ENCODE measurements at regions not wholly inside any gene's neighbourhood (a gene's known extent, or its start where the extent isn't known, plus 50 kb on each side); places are given as distances from the start of the nearest gene placed in this dataset.

DNA sequence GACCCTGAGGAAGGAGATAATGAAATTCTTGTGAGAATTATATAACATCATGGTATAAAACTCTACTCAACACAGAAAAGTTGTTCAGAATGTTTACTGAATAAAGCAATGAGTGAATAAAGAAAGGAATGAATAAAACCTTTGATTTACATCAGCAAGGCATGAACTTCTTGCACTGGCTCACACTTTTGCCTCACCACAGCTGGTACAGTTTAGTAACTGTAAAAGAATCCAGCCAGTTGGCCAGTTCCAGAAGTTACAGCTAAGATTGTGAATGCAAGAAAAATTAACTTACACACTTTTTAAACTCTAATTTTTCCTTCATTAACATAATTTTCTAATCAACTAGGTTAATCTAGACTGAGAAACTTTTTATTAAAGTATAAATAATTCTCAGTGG lies 490.9 kb downstream of the NFIB start:
- Mint-ChIP-seq H3K27me3 (ENCODE audit: unreplicated experiment) (no peaks in the 10 kb centered on the region), H3K4me1 (ENCODE audit: unreplicated experiment) (no peaks in the 10 kb centered on the region), H3K36me3 (ENCODE audit: low read depth, unreplicated experiment) (no peaks in the 10 kb centered on the region), H3K27ac (ENCODE audit: unreplicated experiment) (no peak overlapping the region), H3K9me3 (ENCODE audit: unreplicated experiment) (no peaks in the 10 kb centered on the region), H3K4me3 (ENCODE audit: unreplicated experiment) (no peak overlapping the region)
- no peak for DNase-seq (ENCODE audit: low spot score)
- TF ChIP-seq, protein P1, sequence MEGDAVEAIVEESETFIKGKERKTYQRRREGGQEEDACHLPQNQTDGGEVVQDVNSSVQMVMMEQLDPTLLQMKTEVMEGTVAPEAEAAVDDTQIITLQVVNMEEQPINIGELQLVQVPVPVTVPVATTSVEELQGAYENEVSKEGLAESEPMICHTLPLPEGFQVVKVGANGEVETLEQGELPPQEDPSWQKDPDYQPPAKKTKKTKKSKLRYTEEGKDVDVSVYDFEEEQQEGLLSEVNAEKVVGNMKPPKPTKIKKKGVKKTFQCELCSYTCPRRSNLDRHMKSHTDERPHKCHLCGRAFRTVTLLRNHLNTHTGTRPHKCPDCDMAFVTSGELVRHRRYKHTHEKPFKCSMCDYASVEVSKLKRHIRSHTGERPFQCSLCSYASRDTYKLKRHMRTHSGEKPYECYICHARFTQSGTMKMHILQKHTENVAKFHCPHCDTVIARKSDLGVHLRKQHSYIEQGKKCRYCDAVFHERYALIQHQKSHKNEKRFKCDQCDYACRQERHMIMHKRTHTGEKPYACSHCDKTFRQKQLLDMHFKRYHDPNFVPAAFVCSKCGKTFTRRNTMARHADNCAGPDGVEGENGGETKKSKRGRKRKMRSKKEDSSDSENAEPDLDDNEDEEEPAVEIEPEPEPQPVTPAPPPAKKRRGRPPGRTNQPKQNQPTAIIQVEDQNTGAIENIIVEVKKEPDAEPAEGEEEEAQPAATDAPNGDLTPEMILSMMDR (IDR thresholded peaks at IDR 0.05; ENCODE audit: unreplicated experiment): no peak

DNA sequence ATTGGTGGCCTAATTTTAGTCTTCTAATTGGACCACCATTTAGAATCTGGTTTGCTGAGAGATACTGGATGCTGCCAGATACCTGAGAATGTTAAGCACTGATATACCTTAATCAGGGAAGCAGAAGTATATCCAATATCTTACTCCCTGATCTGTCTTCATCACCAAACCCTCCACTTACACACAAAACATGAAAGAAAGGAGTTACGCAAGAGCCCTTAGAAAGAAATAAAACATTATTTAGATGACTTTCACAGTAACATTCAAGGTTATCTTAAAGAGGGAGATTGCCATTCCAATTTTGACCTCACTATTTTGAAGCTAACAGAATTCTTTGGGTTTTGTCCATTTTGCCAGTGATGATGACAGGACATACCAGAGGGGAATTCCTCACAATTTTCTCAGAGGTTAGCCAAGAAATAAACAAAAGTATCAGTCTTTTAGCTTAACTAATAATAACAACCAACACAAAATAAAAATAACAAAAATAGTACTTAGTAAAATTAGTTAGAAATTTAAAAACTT lies 496.1 kb downstream of the NFIB start:
- no peak for DNase-seq (ENCODE audit: low spot score)
- TF ChIP-seq, protein P1 (IDR thresholded peaks at IDR 0.05; ENCODE audit: unreplicated experiment): no peak
- Mint-ChIP-seq H3K36me3 (ENCODE audit: low read depth, unreplicated experiment) (no peaks in the 10 kb centered on the region), H3K9me3 (ENCODE audit: unreplicated experiment) (no peaks in the 10 kb centered on the region), H3K27ac (ENCODE audit: unreplicated experiment) (no peak overlapping the region), H3K4me1 (ENCODE audit: unreplicated experiment) (no peaks in the 10 kb centered on the region), H3K27me3 (ENCODE audit: unreplicated experiment) (no peaks in the 10 kb centered on the region), H3K4me3 (ENCODE audit: unreplicated experiment) (no peak overlapping the region)

DNA sequence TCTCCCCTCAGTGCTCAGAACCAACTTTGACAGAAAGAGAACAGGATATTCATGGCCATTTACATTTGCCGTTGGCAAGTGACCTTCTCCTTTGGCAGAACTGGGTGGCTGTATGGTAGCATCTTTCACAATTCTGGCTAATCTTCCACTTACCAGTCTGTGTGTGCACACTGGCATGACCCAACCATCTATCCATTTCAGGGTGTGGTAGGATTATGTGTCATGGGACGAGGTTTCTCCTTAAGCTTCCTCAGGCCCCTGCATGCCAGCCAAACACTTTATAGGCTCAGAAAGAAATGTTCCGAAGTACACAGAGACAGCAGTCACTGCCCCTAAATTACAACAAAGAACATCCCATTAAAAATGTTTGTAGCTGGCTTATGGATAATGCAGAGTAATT lies 497.1 kb downstream of the NFIB start:
- Mint-ChIP-seq H3K27me3 (ENCODE audit: unreplicated experiment) (no peaks in the 10 kb centered on the region), H3K36me3 (ENCODE audit: low read depth, unreplicated experiment) (no peaks in the 10 kb centered on the region), H3K4me1 (ENCODE audit: unreplicated experiment) (no peaks in the 10 kb centered on the region), H3K4me3 (ENCODE audit: unreplicated experiment) (no peak overlapping the region), H3K27ac (ENCODE audit: unreplicated experiment) (no peak overlapping the region), H3K9me3 (ENCODE audit: unreplicated experiment) (no peaks in the 10 kb centered on the region)
- DNase-seq (ENCODE audit: low spot score): no peak
- TF ChIP-seq, protein P1 (IDR thresholded peaks at IDR 0.05; ENCODE audit: unreplicated experiment): no peak

DNA sequence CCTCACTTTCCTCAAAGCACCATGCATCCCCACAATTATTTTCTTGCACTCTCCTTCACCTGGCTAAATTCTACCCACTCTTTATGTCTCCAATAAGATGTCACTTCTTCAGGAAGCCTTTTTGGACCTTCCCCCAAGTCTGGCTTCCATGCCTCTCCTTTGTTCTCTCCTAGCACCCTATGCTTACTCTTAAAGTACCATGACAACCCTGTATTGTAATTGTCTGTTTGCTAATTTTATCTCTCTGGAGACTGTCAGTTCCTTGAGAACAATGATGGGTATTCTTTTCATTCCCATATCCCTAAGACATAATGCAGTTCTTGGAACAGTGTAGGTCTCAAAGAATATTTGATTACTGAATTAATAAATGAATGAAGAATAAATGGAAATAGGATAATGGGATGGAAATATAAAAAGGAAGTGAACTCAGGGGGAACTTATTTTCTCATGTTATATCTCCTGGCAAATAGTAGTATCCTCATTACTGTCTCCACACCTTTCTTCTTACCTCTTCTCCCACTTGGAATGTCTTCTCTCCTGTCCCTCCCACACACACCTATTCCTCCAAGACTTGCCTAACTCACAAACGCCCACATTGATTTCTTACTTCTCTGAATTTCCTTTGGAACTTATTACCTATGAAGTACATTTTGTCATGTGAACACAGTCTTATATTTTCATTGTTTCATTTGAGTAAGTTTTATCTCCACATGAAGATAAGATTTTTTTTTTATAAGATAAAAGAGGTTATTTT lies 499.1 kb downstream of the NFIB start:
- no peak overlapping the region for H3K27ac Mint-ChIP-seq (ENCODE audit: unreplicated experiment)
- DNase-seq (ENCODE audit: low spot score): no peak
- no peaks in the 10 kb centered on the region for H3K9me3 Mint-ChIP-seq (ENCODE audit: unreplicated experiment)
- H3K27me3 Mint-ChIP-seq (ENCODE audit: unreplicated experiment): no peaks in the 10 kb centered on the region
- H3K4me3 Mint-ChIP-seq (ENCODE audit: unreplicated experiment): no peak overlapping the region
- no peaks in the 10 kb centered on the region for H3K36me3 Mint-ChIP-seq (ENCODE audit: low read depth, unreplicated experiment)
- H3K4me1 Mint-ChIP-seq (ENCODE audit: unreplicated experiment): no peaks in the 10 kb centered on the region
- TF ChIP-seq, protein P1 (IDR thresholded peaks at IDR 0.05; ENCODE audit: unreplicated experiment): no peak

DNA sequence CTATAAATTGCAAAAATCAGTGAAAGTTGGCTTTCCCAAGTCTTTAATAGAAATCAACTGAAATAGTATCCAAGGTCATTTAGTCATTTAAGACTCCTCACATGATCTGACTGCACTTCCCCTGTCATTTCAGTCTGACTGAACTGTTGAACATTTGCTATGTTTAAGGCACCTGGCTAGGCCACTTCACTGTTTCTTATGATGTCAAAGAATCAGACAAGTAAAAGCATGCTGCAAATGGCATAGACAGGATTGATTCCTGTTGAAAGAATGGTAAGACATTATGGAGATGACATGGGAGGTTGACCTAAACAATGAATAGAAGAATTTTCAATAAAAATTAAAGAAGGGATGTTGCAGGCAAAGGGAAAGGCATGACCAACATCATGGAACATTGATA lies 502.1 kb downstream of the NFIB start:
- Mint-ChIP-seq H3K27ac (ENCODE audit: unreplicated experiment) (no peak overlapping the region), H3K4me1 (ENCODE audit: unreplicated experiment) (no peaks in the 10 kb centered on the region), H3K27me3 (ENCODE audit: unreplicated experiment) (no peaks in the 10 kb centered on the region), H3K4me3 (ENCODE audit: unreplicated experiment) (no peak overlapping the region), H3K9me3 (ENCODE audit: unreplicated experiment) (no peaks in the 10 kb centered on the region), H3K36me3 (ENCODE audit: low read depth, unreplicated experiment) (no peaks in the 10 kb centered on the region)
- TF ChIP-seq, protein P1 (IDR thresholded peaks at IDR 0.05; ENCODE audit: unreplicated experiment): no peak
- DNase-seq (ENCODE audit: low spot score): no peak

Measured in endothelial cell (in vitro differentiated cells).